PFSK-1 (cell line): ENCODE measurements at regions not wholly inside any gene's neighbourhood (a gene's known extent, or its start where the extent isn't known, plus 50 kb on each side); places are given as distances from the start of the nearest gene placed in this dataset.

ENCODE experiments used
- FOXP2 ChIP-seq: optimal IDR thresholded peaks from 2 replicates; pipeline ENCODE3; 2011; ENCODE audit warnings: borderline replicate concordance, control low read depth, inconsistent platforms; ENCODE audit not compliant: insufficient read depth; ENCODE audit errors: extremely low read length, extremely low read depth
- POLR2AphosphoS5 ChIP-seq: IDR thresholded peaks from 2 replicates; pipeline ENCODE4 v1.6.1; 2012; ENCODE audit warnings: low read depth, mild to moderate bottlenecking, control low read depth, low read length, moderate library complexity
- SIN3A ChIP-seq: IDR thresholded peaks from 2 replicates; pipeline ENCODE4 v1.6.1; 2012; ENCODE audit warnings: mild to moderate bottlenecking, low read length, moderate library complexity, borderline replicate concordance; ENCODE audit not compliant: insufficient read depth
- TAF1 ChIP-seq: IDR thresholded peaks from 2 replicates; pipeline ENCODE4 v1.6.1; 2012; ENCODE audit warnings: low read length, control low read depth, borderline replicate concordance; ENCODE audit not compliant: insufficient read depth
- TF ChIP-seq, protein P1 (sequence below), 2 experiments: IDR thresholded peaks; 2 replicates each; pipeline versions ENCODE4 v1.6.1 to v1.8.0; 2011 to 2012; ENCODE audit warnings: low read depth in 2 of 2, low read length in 2 of 2, control low read depth in 1 of 2, inconsistent platforms in 1 of 2, mild to moderate bottlenecking in 1 of 2, moderate library complexity in 1 of 2; ENCODE audit not compliant: insufficient read depth in 1 of 2

DNA sequence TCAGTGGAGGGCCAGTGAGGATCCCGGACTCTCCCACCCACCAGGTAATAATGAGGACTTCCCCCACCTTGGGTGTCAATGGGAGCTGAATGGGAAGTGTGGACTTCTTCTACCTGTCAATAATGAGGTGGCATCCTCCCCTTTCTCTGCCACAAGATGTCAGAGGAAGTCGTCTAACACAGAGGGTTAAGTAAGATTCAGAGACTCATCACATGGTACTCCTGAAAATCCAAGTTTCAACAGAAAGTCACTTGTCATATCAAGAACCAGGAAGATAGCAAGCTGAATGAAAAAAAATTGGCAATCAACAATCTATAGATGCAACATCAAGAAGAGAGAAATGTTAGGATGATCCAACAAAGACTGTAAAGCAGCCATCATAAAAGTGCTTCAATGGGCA lies 150.9 kb upstream of the SVIL start:
- TF ChIP-seq, protein P1, sequence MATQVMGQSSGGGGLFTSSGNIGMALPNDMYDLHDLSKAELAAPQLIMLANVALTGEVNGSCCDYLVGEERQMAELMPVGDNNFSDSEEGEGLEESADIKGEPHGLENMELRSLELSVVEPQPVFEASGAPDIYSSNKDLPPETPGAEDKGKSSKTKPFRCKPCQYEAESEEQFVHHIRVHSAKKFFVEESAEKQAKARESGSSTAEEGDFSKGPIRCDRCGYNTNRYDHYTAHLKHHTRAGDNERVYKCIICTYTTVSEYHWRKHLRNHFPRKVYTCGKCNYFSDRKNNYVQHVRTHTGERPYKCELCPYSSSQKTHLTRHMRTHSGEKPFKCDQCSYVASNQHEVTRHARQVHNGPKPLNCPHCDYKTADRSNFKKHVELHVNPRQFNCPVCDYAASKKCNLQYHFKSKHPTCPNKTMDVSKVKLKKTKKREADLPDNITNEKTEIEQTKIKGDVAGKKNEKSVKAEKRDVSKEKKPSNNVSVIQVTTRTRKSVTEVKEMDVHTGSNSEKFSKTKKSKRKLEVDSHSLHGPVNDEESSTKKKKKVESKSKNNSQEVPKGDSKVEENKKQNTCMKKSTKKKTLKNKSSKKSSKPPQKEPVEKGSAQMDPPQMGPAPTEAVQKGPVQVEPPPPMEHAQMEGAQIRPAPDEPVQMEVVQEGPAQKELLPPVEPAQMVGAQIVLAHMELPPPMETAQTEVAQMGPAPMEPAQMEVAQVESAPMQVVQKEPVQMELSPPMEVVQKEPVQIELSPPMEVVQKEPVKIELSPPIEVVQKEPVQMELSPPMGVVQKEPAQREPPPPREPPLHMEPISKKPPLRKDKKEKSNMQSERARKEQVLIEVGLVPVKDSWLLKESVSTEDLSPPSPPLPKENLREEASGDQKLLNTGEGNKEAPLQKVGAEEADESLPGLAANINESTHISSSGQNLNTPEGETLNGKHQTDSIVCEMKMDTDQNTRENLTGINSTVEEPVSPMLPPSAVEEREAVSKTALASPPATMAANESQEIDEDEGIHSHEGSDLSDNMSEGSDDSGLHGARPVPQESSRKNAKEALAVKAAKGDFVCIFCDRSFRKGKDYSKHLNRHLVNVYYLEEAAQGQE (IDR thresholded peaks at IDR 0.05; ENCODE audit: insufficient read depth in 1 of 2, low read depth in 2 of 2, low read length in 2 of 2): no peak
- TF ChIP-seq POLR2AphosphoS5 (no peak), TAF1 (no peak), FOXP2 (no peak), SIN3A (no peak)

DNA sequence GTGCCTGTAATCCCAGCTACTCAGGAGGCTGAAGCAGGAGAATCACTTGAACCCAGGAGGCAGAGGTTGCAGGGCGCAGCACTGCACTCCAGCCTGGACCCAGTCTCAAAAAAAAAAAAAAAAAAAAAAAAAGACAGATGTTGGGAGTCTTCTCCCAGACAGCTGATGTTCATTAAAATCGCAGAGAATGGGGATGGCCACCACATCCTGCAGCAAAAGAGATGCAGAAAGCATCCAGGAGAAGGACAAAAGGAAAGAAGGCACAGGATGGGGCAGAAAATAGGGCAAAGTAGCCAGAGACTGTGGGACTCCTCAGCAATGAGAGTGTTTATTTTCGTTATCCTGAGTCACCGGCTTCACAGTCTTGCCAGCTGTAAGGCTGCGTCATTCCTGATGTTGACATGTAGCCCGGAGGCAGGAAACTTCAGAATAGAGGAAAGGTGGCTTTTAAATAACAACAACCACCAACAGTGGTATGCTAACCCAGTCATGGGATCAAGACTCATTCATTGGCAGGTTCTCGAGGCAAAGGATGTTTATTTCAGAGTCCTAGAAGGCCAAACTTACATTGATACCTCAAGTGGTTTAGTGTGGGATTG lies 149.5 kb upstream of the SVIL start:
- TF ChIP-seq FOXP2 (peak; percentile 66), SIN3A (peak; percentile 98; the same call in 1 of the 2 replicates), TAF1 (no peak), POLR2AphosphoS5 (0 out of 2 replicates have a peak, but pooled peaks have one; percentile 31)
- TF ChIP-seq, protein P1 (IDR thresholded peaks at IDR 0.05; ENCODE audit: insufficient read depth in 1 of 2, low read depth in 2 of 2, low read length in 2 of 2): no peak; a peak in 2 of 4 replicates

DNA sequence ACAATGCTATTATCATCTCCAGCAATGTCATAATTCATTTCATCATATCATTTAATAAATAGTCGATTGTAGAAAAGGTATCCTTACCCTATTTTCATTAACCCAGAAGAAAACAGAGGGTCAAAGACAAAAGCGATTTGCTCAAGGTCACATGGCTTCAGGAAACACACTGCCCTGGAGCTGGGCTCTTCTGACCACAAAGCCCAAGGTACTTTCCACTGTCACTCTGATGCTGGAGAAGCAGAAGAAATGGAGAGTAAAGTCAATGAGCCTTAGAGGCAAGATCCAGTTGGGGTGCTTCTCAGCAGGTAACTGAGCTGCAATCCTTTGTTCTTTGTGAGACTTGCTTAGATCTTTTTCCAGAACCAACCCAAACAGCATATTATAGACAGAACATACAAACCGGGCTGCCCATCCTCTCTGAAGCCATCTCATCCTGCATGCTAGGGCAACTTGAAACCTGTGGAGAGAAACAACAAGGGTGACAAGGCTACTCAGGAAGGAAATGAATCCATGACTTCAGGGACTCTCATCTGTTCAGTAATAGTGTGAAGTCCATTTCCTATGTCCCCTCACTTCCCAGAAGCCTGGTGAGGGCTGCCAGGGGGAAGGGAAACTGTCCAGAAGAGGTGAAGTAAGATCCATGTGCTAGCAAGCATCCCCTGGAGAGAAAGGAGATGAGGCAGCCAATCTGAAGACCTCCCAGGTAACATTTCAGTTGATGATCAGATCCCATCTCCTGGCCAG lies 148.6 kb upstream of the SVIL start:
- no peak for TF ChIP-seq POLR2AphosphoS5

DNA sequence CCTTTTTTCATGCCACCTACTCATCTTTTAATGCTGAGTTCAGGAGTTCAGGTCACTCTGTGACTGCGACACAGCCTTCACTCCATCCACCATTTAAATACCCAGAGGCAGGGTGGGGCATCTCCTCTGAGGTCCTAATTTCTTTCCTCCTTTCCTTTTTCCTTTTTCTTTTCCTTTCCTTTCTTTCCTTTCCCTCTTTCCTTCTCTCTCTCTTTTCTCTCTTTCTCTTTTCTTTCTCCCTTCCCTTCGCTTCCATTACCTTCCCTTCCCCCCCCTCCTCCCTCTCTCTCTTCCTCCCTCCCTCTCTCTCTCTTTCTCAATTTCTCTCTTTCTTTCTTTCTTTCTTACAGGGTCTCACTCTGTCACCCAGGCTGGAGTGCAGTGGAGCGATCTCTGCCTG lies 145.9 kb upstream of the SVIL start:
- TF ChIP-seq POLR2AphosphoS5: no peak
- TF ChIP-seq SIN3A: no peak
- TF ChIP-seq FOXP2: no peak

DNA sequence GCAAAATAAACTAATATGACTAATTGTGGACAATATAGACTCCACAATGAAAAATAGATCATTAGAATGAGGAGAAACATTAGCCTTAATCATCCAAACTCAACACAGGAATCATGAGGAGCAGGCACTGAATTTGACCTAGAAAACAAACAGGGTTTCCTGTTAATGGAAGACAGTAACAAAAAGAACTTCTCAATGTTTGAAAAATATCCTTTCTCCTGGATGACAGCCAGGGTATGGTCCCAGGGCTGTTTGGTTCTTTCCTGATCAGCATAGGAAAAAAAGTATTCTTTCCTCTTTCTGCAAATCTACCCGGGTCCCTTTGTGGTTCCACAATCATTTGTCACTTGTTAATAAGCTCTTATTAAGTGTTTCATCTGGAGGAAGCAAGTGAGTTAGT lies 145.3 kb upstream of the SVIL start:
- TF ChIP-seq FOXP2: no peak
- TF ChIP-seq POLR2AphosphoS5: no peak

DNA sequence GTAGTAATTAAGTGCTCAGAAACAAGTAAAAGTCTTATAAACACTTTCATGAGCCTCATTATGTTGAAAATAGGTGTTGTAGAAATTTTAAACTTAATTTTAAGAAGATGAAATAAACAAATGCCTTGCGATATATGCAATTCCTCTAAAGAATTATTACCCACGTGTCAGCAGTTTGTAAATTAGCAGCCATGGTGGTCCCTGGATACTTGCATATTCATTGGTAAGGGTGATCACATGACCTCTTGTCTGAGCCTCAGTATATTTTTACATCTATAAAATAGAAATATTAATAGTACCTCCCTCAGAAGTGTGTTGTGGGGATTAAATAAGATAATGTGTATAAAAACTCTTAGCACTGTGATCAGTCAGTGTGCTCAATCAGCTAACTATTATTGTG lies 141.5 kb upstream of the SVIL start:
- TF ChIP-seq POLR2AphosphoS5 (no peak), FOXP2 (no peak), TAF1 (no peak), SIN3A (no peak)
- TF ChIP-seq, protein P1 (IDR thresholded peaks at IDR 0.05; ENCODE audit: insufficient read depth in 1 of 2, low read depth in 2 of 2, low read length in 2 of 2): no peak

DNA sequence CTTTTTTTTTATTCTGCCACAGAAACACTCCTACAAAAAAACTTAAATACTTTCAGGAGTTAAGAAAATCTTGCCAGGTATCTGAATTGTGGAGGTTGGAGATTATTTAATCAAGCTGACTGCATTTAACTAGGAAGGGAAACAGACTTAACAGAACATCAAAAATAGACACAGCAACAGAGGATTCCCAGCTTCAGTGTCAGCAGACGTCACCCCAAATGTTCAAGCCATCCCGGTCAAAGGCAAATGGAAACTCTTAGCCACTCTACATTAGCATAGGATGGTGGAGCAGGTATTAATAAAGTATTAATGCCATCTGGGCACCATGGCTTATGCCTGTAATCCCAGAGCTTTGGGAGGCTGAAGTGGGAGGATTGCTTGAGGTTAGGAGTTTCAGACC lies 139.7 kb upstream of the SVIL start:
- no peak for TF ChIP-seq FOXP2
- TF ChIP-seq TAF1: no peak
- TF ChIP-seq, protein P1 (IDR thresholded peaks at IDR 0.05; ENCODE audit: insufficient read depth in 1 of 2, low read depth in 2 of 2, low read length in 2 of 2): no peak
- TF ChIP-seq POLR2AphosphoS5: no peak
- TF ChIP-seq SIN3A: no peak
